NOMO-1 treated with DMSO at 0.1 percent for 48 hours (cell line): ENCODE measurements at regions not wholly inside any gene's neighbourhood (a gene's known extent, or its start where the extent isn't known, plus 50 kb on each side); places are given as distances from the start of the nearest gene placed in this dataset.
A peak's percentile ranks its signal among the peaks of the same experiment; 100 is the strongest.

Experiments
- DNase-seq: peaks from one replicate; lab custom pipeline; 2025; ENCODE audit not compliant: unreplicated experiment; lab: John Stamatoyannopoulos, UW

- DNase-seq = peak; percentile 18
Measured at GRCh38 chr3:102078854-102079808, 229.8 kb downstream of the NFKBIZ start.

GRCh38 chr3:102079809-102080197 is 230.5 kb downstream of the NFKBIZ start:
- no peak for DNase-seq

GRCh38 chr3:102081572-102082289 is 232.4 kb downstream of the NFKBIZ start:
- DNase-seq = peak; percentile 39

- no peak for DNase-seq
Measured at GRCh38 chr3:102083473-102083872, 234.2 kb downstream of the NFKBIZ start.

GRCh38 chr3:102084006-102084405 is 234.7 kb downstream of the NFKBIZ start:
- DNase-seq = no peak

GRCh38 chr3:102084704-102085103 is 235.4 kb downstream of the NFKBIZ start:
- no peak for DNase-seq

- DNase-seq = no peak
Measured at GRCh38 chr3:102085431-102086176, 236.3 kb downstream of the NFKBIZ start.

- DNase-seq = no peak
Measured at GRCh38 chr3:102087236-102087635, 237.9 kb downstream of the NFKBIZ start.

- no peak for DNase-seq
Measured at GRCh38 chr3:102089239-102089638, 239.9 kb downstream of the NFKBIZ start.

GRCh38 chr3:102089904-102090720 is 240.8 kb downstream of the NFKBIZ start:
- DNase-seq = no peak

- no peak for DNase-seq
Measured at GRCh38 chr3:102090721-102091045, 241.4 kb downstream of the NFKBIZ start.

- DNase-seq = no peak
Measured at GRCh38 chr3:102091358-102091757, 242.0 kb downstream of the NFKBIZ start.

GRCh38 chr3:102092617-102093466 is 243.5 kb downstream of the NFKBIZ start:
- DNase-seq = no peak

- no peak for DNase-seq
Measured at GRCh38 chr3:102094506-102094905, 245.2 kb downstream of the NFKBIZ start.

GRCh38 chr3:102095383-102095782 is 246.1 kb downstream of the NFKBIZ start:
- DNase-seq = no peak

- DNase-seq = no peak
Measured at GRCh38 chr3:102096066-102096465, 246.8 kb downstream of the NFKBIZ start.

- no peak for DNase-seq
Measured at GRCh38 chr3:102098130-102098885, 249.0 kb downstream of the NFKBIZ start.

- no peak for DNase-seq
Measured at GRCh38 chr3:102099913-102100312, 250.6 kb downstream of the NFKBIZ start.

- DNase-seq = no peak
Measured at GRCh38 chr3:102102394-102102793, 253.1 kb downstream of the NFKBIZ start.
